GM21423 (cell line): ENCODE measurements at regions not wholly inside any gene's neighbourhood (a gene's known extent, or its start where the extent isn't known, plus 50 kb on each side); places are given as distances from the start of the nearest gene placed in this dataset.
"Not testable (repeated sequence)": the region's sequence is repeated elsewhere in the genome, so short reads cannot be mapped to it uniquely, and the experiment has no call there.

Experiments
- ATAC-seq: cut with Tn5 transposase; IDR thresholded peaks from one replicate; pipeline ENCODE4 v1.9.1; 2021; ENCODE audit warnings: mild to moderate bottlenecking, moderate library complexity; ENCODE audit not compliant: unreplicated experiment

DNA sequence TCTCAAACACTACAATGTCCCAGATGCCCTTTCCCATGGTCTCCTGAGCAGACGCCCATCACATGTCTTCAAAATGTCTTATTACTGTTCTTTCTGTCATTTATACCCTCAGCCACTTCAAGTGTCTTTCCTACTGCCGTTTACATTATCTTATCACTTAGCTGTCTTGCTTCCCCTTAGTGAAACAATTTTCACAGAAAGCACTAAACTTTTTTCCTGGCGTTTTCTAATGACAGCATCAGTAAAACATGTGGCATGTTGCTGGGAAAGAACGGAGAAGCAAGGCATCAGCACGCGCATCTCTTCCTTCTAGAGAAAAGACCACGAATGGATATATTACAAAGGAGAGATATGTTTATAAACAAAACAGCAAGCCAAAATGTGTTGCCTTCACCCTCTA, 189.7 kb upstream of the SLIT2 start:
- ATAC-seq, result no peak

DNA sequence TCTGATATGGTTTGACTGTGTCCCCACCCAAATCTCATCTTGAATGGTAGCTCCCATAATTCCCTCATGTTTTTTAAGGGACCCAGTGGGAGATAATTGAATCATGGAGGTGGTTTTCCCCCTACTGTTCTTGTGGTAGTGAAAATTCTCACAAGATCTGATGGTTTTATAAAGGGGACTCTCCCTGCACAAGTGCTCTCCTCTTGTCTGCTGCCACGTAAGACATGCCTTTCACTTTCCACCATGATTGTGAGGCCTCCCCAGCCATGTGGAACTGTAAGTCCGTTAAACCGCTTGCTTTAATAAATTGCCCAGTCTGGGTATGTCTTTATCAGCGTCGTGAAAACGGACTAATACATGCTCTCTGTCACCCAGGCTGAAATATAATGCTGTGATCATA, 200.9 kb upstream of the SLIT2 start:
- no peak for ATAC-seq

- ATAC-seq, result no peak
These were observed 201.8 kb upstream of the SLIT2 start for GRCh38 chr4:20049889-20050288.

DNA sequence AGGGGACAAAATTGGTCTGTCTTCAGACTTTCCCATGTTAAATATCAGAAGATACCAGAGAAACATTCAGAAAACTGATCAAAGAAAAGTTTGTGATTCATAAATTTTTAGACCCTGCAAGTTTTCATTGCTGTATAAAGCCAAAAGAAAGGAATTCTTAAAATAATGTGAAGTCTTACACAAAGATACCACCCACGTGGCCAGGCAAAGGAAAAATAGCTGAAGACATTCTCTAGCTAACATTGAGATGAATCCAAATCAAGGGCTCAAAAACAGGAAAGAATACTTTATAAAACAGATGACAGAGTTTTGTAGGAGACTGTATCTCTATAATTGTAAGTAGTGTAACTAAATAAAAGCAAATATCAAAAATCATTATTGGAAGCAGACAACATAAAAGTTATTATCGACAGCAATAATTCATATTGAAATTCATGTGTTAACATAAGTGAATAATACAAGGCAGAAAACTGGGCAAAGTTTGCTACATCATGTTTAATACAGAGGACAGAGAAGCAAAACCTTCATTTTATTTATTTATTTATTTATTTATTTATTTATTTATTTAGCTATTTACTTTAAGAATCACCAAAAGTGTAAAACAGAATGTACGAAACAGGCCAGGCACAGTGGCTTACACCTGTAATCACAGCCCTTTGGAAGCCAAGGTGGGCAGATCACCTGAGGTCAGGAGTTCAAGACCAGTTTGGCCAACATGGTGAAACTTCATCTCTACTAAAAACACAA, 204.6 kb upstream of the SLIT2 start:
- ATAC-seq, result no peak

- no peak for ATAC-seq
These were observed 205.5 kb upstream of the SLIT2 start for GRCh38 chr4:20046179-20046578.

- no peak for ATAC-seq
These were observed 206.7 kb upstream of the SLIT2 start for GRCh38 chr4:20044966-20045365.

- no peak for ATAC-seq
These were observed 207.2 kb upstream of the SLIT2 start for GRCh38 chr4:20044502-20044911.

- ATAC-seq, result no peak
These were observed 207.7 kb upstream of the SLIT2 start for GRCh38 chr4:20043991-20044390.

DNA sequence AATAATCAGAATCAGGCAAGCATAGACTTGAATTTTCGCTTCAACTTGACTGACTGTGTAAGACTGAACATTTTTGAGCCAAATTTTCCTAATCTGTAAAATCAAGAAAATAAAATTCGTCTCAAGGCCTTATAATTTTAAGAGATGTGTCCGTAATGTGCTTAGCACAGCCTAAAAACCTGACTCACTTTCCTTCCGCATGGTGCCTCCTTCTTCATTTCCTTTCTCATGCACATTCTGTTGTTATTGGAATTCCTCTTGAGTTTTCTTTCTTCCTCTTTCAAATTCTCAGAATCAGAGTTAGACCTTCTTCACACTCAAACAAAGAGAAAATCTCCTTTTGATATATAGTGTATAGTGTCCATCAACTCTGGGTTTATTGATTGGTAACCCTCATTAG, 208.9 kb upstream of the SLIT2 start:
- no peak for ATAC-seq

DNA sequence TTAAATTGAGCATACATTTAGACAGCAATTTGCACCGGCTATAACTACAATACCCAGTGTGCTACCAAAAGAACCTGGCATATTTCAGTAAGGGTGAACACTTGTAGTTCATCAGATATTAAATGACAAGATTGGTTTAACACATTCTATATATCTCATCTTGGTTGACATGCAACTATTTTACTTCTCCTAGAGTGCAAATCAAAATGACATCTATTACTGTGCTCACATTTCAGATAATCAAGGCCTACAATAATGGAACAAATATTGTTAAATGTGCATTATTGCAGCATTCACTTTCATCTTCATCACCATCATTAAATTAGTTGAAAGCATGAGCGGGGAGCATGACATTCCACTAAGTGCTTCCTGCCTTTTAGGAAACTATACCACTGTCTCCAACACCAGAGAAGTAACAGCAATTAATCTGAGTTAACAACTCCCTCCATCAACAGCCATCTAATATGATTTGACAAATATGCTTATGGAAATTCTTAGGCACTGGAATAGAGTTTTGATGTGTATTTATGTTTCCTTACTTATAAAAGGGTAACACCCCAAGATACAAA, 209.8 kb upstream of the SLIT2 start:
- no peak for ATAC-seq

GRCh38 chr4:20037745-20038144, 214.0 kb upstream of the SLIT2 start:
- no peak for ATAC-seq

GRCh38 chr4:20030108-20030507, 221.6 kb upstream of the SLIT2 start:
- no peak for ATAC-seq

DNA sequence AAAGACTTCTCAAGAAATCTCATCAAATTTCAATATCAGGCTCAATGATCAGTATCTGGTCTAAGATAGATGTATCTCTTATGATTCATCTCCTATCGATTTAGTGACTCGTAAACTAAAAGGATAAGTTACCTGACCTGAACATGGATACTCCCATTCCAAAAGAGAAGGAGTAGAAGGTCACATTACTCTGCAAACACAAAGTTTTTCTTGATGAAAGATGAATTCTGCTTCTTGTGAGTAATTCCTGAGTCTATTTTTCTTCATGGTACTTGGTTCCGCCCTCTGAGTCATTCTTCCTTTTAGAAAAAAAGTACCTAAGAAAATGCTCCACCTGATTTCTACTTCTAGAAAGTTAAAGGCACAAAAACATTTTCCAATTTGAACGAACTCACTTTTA, 223.1 kb upstream of the SLIT2 start:
- no peak for ATAC-seq

- no peak for ATAC-seq
These were observed 225.2 kb upstream of the SLIT2 start for GRCh38 chr4:20026456-20026855.

DNA sequence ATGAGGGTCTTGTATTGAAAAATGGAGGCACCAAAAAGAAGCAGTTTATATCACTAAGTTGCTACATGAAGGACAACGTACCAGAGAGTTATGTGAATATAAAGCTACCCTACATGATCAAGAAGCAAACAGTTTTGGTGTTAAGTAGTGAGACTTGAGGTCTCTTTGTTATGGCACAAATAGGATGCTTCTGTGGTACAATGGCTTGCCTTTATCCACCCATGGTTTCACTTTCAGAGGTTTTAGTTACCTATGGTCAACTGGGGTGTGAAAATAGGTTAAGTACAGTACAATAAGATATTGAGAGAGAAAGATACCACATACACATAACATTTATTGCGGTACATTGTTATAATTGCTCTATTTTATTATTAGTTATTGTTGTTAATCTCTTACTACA, 229.2 kb upstream of the SLIT2 start:
- ATAC-seq, result no peak

DNA sequence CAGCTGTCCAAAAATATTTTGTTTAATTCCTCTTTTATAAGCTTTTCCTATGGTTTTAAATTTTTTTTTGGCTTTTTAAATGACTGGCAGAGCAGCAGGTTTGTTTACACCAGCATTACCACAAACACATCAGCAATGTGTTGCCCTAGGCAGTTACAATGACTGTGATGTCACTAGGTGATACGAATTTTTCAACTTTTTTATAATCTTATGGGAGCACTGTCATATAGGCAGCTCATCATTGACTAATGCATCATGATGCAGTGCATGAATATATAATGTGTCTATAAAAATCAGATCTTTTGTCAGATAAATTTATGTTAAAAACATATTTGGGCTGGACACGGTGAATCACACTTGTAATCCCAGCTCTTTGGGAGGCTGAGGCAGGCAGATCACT, 231.6 kb upstream of the SLIT2 start:
- ATAC-seq, result no peak

GRCh38 chr4:20019310-20020015, 232.2 kb upstream of the SLIT2 start:
- no peak for ATAC-seq

DNA sequence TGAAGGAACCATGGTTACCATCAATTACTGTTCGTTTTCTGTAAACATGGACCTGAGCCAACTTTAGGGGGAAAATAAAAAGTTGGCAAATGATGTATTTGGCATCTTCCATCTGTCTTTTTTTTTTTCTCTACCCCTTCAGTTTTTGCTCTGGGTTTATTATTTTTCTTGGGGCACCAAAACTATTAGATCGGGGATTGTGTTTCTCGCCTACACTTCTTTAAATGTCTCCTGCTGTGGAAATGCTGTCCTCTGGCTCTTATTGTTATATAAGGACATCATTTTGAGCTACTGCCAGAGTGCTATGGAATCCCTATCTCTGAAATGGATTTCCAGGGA, 234.0 kb upstream of the SLIT2 start:
- ATAC-seq, result no peak

- no peak for ATAC-seq
These were observed 234.5 kb upstream of the SLIT2 start for GRCh38 chr4:20017070-20017776.

- ATAC-seq, result no peak
These were observed 236.0 kb upstream of the SLIT2 start for GRCh38 chr4:20015636-20016224.

- not testable (repeated sequence) for ATAC-seq
These were observed 247.7 kb upstream of the SLIT2 start for GRCh38 chr4:20003836-20004558.
